Stimulated activated naive CD8-positive, alpha-beta T cell treated with anti-CD3 and anti-CD28 coated beads, Interleukin-15, Interleukin-2, amounts not matched to agents 100 U/mL and 50 U/mL, for 24 hours (primary cell): ENCODE measurements at regions not wholly inside any gene's neighbourhood (a gene's known extent, or its start where the extent isn't known, plus 50 kb on each side); places are given as distances from the start of the nearest gene placed in this dataset.

ENCODE experiments used
- ATAC-seq: fragments of 150-1000 bp; cut with Tn5 transposase; one replicate; pipeline ENCODE4 v1.10.0; 2021
- DNase-seq: peaks from one replicate; pipeline ENCODE4 v3.0.0; 2021

GRCh38 chr11:122523846-122524805 lies 131.4 kb upstream of the UBASH3B start:
- DNase-seq (no peak), ATAC-seq (no peak)

- DNase-seq = no peak
- ATAC-seq = no peak
Measured at GRCh38 chr11:122521626-122522025, 133.9 kb upstream of the UBASH3B start.

- DNase-seq = no peak
- ATAC-seq = no peak
Measured at GRCh38 chr11:122517403-122518379, 137.8 kb upstream of the UBASH3B start.

- DNase-seq = no peak
- no peak for ATAC-seq
Measured at GRCh38 chr11:122516686-122517085, 138.8 kb upstream of the UBASH3B start.

GRCh38 chr11:122513997-122514396 lies 141.5 kb upstream of the UBASH3B start:
- ATAC-seq (no peak), DNase-seq (no peak)

GRCh38 chr11:122513328-122513727 lies 142.2 kb upstream of the UBASH3B start:
- no peak for DNase-seq
- no peak for ATAC-seq

GRCh38 chr11:122512688-122513087 lies 142.8 kb upstream of the UBASH3B start:
- no peak for ATAC-seq
- no peak for DNase-seq

GRCh38 chr11:122509899-122510298 lies 145.6 kb upstream of the UBASH3B start:
- no peak for DNase-seq

GRCh38 chr11:122509091-122509490 lies 146.4 kb upstream of the UBASH3B start:
- DNase-seq = no peak
- no peak for ATAC-seq

More at GRCh38 chr11:122509899-122510298, 145.6 kb upstream of the UBASH3B start:
- ATAC-seq = no peak

GRCh38 chr11:122505304-122506006 lies 150.1 kb upstream of the UBASH3B start:
- DNase-seq (peak; percentile 57), ATAC-seq (peak; percentile 81)

- DNase-seq (no peak), ATAC-seq (no peak)
Measured at GRCh38 chr11:122494221-122494620, 161.3 kb upstream of the UBASH3B start.

- ATAC-seq (no peak), DNase-seq (no peak)
Measured at GRCh38 chr11:122491509-122491908, 164.0 kb upstream of the UBASH3B start.

- no peak for ATAC-seq
Measured at GRCh38 chr11:122488892-122489706, 166.4 kb upstream of the UBASH3B start.

GRCh38 chr11:122487669-122488068 lies 167.9 kb upstream of the UBASH3B start:
- DNase-seq (no peak), ATAC-seq (no peak)

More at GRCh38 chr11:122488892-122489706, 166.4 kb upstream of the UBASH3B start:
- DNase-seq = no peak

- no peak for DNase-seq
- ATAC-seq = no peak
Measured at GRCh38 chr11:122486793-122487495, 168.6 kb upstream of the UBASH3B start.

- DNase-seq (no peak), ATAC-seq (no peak)
Measured at GRCh38 chr11:122478986-122479385, 176.5 kb upstream of the UBASH3B start.

GRCh38 chr11:122468965-122469364 lies 186.6 kb upstream of the UBASH3B start:
- ATAC-seq = no peak
- no peak for DNase-seq

- ATAC-seq = no peak
- no peak for DNase-seq
Measured at GRCh38 chr11:122463530-122463929, 192.0 kb upstream of the UBASH3B start.

GRCh38 chr11:122459064-122459463 lies 196.5 kb upstream of the UBASH3B start:
- ATAC-seq (no peak), DNase-seq (no peak)

GRCh38 chr11:122453586-122453985 lies 201.9 kb upstream of the UBASH3B start:
- no peak for ATAC-seq

More at GRCh38 chr11:122453586-122453985, 201.9 kb upstream of the UBASH3B start:
- DNase-seq = no peak
